Activated naive CD8-positive, alpha-beta T cell treated with anti-CD3 and anti-CD28 coated beads, Interleukin-2, amount 10 ng/mL, durations not matched to agents 7 days and 5 days (primary cell): ENCODE measurements at regions not wholly inside any gene's neighbourhood (a gene's known extent, or its start where the extent isn't known, plus 50 kb on each side); places are given as distances from the start of the nearest gene placed in this dataset.

Source experiments
- ATAC-seq: fragments of 150-1000 bp; cut with Tn5 transposase; one replicate; pipeline ENCODE4 v1.10.0; 2021; ENCODE audit warnings: low read depth, moderate library complexity
- POLR2A ChIA-PET: fragments of 350-600 bp; sonication (Branson Sonifier 250); formaldehyde crosslinking; loops from one replicate; lab custom pipeline; 2021; ENCODE audit warnings: antibody characterized with exemption; lab: Charles Lee
- DNase-seq: peaks from one replicate; pipeline ENCODE4 v3.0.0; 2021
- H3K27ac Mint-ChIP-seq: one replicate; pipeline ENCODE4 v1.8.0; 2022; ENCODE audit warnings: mild to moderate bottlenecking, mixed read lengths
- H3K27me3 Mint-ChIP-seq: one replicate; pipeline ENCODE4 v1.8.0; 2022; ENCODE audit warnings: mild to moderate bottlenecking, moderate library complexity, mixed read lengths
- H3K36me3 Mint-ChIP-seq: one replicate; pipeline ENCODE4 v1.8.0; 2021; ENCODE audit warnings: mild to moderate bottlenecking, mixed read lengths
- H3K4me1 Mint-ChIP-seq: one replicate; pipeline ENCODE4 v1.8.0; 2021; ENCODE audit warnings: mixed read lengths
- H3K4me3 Mint-ChIP-seq: one replicate; pipeline ENCODE4 v1.8.0; 2022; ENCODE audit warnings: mild to moderate bottlenecking, moderate library complexity, mixed read lengths
- H3K9me3 Mint-ChIP-seq: one replicate; pipeline ENCODE4 v1.8.0; 2021; ENCODE audit warnings: mixed read lengths

DNA sequence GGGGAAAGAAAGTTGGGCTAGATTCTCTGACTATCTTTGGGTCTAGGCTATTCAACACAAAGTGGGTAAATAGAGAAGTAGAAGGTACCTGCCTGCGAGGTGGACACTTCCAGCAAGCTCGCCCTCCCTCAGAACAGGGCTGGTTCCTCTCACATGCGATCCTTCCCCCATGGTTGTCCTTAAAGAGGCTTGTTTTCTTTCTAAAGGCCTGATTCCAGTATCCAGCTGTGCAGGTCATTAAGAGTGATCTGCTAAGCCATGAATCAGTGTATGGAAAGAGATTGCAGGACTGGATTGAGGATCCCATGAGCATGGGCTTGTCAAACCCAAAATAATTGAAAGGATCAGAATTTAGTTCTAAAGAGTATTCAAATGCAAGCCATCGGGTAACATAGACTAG lies 189.0 kb downstream of the URB2 start:
- no peak overlapping the region for H3K27ac Mint-ChIP-seq
- peaks cover 20% of the 10 kb centered on the region for H3K27me3 Mint-ChIP-seq
- POLR2A ChIA-PET, result no interaction called here
- H3K9me3 Mint-ChIP-seq, result peaks cover 10% of the 10 kb centered on the region
- H3K4me3 Mint-ChIP-seq, result no peak overlapping the region
- H3K36me3 Mint-ChIP-seq, result no peaks in the 10 kb centered on the region
- no peak for ATAC-seq
- DNase-seq, result no peak
- no peaks in the 10 kb centered on the region for H3K4me1 Mint-ChIP-seq

DNA sequence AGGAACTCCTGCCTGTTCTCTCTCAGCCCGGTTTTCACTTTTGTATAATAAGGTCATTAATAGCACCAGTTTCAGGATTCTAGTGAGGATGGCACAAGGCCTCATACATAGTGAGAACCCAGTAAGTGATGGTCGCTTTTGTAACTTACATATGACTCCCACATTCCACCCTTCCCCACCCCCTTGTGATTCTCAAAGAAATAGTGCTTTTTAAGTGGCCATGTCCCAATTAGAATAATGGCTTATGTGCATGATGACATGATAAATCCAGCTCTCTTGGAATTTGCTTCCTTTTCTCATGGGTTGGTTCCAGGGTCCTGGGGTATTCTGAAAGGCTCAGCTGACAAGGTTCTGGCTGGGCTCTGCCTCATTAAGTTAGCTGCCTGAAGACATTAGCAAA lies 189.9 kb downstream of the URB2 start:
- Mint-ChIP-seq H3K27me3 (peaks cover 17% of the 10 kb centered on the region), H3K9me3 (peaks cover 7% of the 10 kb centered on the region), H3K4me1 (no peaks in the 10 kb centered on the region), H3K36me3 (no peaks in the 10 kb centered on the region), H3K4me3 (no peak overlapping the region), H3K27ac (no peak overlapping the region)
- POLR2A ChIA-PET, result no interaction called here
- DNase-seq (no peak), ATAC-seq (no peak)

DNA sequence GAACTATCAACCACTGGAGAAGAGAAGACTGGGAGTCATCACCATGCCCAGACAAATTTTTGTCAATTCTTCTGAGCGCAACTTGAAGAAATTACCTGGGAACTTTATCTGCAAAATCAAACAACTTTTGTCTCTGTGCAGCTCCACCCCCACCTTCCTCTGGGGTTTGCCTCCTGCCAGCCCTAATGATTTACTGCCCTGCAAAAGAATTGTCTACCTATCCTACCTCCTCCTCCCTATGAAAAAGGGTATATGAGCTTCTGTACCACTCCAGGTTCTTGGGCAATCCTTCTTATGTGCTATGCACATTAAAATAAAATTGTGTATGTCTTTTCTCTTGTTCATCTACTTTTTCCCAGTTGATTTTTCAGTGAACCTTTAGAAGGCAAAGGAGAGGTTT lies 191.9 kb downstream of the URB2 start:
- ATAC-seq (no peak), DNase-seq (no peak)
- H3K9me3 Mint-ChIP-seq, result peaks cover 2% of the 10 kb centered on the region
- POLR2A ChIA-PET, result no interaction called here
- no peaks in the 10 kb centered on the region for H3K36me3 Mint-ChIP-seq
- peaks cover 13% of the 10 kb centered on the region for H3K27me3 Mint-ChIP-seq
- no peak overlapping the region for H3K27ac Mint-ChIP-seq
- H3K4me3 Mint-ChIP-seq, result no peak overlapping the region
- no peaks in the 10 kb centered on the region for H3K4me1 Mint-ChIP-seq

DNA sequence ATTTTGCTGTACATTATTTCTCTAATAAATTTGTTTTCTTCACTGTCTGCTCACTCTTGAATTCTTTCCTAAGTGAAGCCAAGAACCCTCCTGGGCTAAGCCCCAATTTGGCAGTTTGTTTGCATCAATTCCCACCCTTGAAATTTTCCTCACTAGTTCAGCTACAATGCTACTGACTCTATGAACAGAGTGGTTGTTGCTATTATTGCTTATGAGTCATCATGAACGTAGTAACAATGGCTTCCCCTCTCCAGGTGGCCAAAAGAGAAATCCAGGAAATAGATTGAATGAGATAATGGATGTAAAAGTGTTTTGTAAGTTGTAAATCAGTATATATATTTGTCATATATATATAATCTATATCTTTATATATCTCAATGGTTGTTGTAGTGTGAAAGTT lies 193.0 kb downstream of the URB2 start:
- Mint-ChIP-seq H3K36me3 (no peaks in the 10 kb centered on the region), H3K27me3 (peaks cover 9% of the 10 kb centered on the region), H3K27ac (no peak overlapping the region), H3K4me3 (no peak overlapping the region), H3K9me3 (peaks cover 2% of the 10 kb centered on the region), H3K4me1 (no peaks in the 10 kb centered on the region)
- POLR2A ChIA-PET, result no interaction called here
- DNase-seq (no peak), ATAC-seq (no peak)

DNA sequence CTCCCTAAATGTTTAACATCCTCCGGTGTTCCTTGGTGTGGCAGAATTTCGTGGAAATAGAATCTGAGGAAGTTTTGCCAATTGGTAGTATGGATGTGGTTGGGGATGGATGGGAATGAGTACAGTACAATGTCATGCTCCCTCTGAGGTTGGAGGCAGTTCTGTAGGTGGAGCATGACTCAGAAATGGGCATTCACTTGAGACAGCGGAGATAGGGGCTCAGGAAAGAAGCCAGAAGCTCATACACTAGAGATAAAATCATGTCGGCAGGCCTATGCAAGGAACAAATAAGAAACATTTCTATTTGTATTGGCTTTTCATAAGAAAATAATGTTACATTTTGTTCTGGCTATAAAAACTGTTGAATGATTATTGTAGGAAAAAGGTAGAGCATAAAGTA lies 196.0 kb downstream of the URB2 start:
- DNase-seq (no peak), ATAC-seq (no peak)
- Mint-ChIP-seq H3K36me3 (no peaks in the 10 kb centered on the region), H3K9me3 (peaks cover 8% of the 10 kb centered on the region), H3K4me1 (peaks cover 2% of the 10 kb centered on the region), H3K27me3 (peaks cover 10% of the 10 kb centered on the region), H3K27ac (no peak overlapping the region), H3K4me3 (no peak overlapping the region)
- POLR2A ChIA-PET, result no interaction called here

DNA sequence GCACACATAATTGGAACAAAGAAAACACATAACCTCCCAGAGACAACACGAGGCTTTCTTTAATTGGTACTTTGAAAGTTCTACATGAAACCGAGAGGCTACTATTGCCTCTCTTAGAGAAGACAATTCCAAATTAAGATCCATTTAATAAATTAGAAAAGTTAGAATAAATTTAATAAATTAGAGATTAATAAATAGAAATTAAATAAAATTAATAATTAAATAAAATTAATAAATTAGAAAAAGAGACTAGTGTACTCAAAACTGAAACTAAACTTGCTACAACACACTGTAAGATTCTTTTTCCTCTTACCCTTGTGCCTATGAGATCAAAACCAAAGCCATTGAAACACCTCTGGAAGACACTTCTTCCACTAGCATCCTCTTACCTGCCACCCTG lies 199.0 kb downstream of the URB2 start:
- Mint-ChIP-seq H3K9me3 (peaks cover 6% of the 10 kb centered on the region), H3K27me3 (peaks cover 5% of the 10 kb centered on the region)

DNA sequence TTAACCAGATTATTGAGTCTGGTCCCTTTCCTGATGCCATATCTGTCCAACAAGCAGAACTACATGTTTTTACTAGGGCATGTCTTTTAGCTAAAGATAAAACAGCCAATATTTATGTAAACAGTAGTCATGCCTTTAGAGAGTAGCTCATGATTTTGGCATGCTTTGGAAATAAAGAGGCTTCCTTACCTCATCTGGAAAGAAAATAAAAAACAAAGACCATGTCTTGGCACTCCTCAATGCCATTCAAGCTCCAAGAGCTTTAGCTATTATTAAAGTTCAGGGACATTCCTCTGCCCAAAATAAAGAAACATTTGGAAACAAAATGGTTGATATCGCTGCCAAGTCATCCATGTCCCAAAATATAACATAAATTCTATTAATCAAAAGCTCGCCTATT lies 202.4 kb downstream of the URB2 start:
- Mint-ChIP-seq H3K27ac (no peak overlapping the region), H3K4me3 (no peak overlapping the region), H3K4me1 (peaks cover 2% of the 10 kb centered on the region), H3K27me3 (peaks cover 11% of the 10 kb centered on the region), H3K9me3 (peaks cover 6% of the 10 kb centered on the region), H3K36me3 (no peaks in the 10 kb centered on the region)
- DNase-seq (no peak), ATAC-seq (no peak)
- POLR2A ChIA-PET, result no interaction called here

More for the DNA sequence above, 199.0 kb downstream of the URB2 start:
- DNase-seq, result no peak
- ATAC-seq, result no peak
- Mint-ChIP-seq H3K36me3 (no peaks in the 10 kb centered on the region), H3K4me1 (peaks cover 2% of the 10 kb centered on the region), H3K27ac (no peak overlapping the region), H3K4me3 (no peak overlapping the region)
- POLR2A ChIA-PET, result no interaction called here

DNA sequence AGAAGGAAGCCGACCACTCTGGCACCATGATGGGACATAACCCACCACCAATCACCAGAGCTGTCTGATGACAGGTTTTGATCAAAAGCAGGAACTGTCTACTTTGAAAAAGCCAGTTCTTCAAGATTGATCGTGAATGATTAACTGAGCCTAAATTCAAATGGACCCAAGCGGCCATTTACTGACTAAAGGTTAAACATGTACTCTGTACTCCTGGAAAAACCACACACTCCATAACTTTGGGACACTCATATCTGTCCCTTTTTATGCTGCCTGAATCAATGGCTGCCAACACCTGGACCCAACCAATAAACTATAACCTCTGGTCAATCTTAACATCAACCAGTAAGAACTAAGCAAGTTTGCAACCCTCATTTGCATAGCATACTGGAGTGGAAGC lies 206.6 kb downstream of the URB2 start:
- no peaks in the 10 kb centered on the region for H3K9me3 Mint-ChIP-seq
- H3K4me3 Mint-ChIP-seq, result no peak overlapping the region
- POLR2A ChIA-PET, result no interaction called here
- H3K36me3 Mint-ChIP-seq, result no peaks in the 10 kb centered on the region
- DNase-seq (no peak), ATAC-seq (no peak)
- no peaks in the 10 kb centered on the region for H3K4me1 Mint-ChIP-seq
- peaks cover 18% of the 10 kb centered on the region for H3K27me3 Mint-ChIP-seq
- H3K27ac Mint-ChIP-seq, result no peak overlapping the region

DNA sequence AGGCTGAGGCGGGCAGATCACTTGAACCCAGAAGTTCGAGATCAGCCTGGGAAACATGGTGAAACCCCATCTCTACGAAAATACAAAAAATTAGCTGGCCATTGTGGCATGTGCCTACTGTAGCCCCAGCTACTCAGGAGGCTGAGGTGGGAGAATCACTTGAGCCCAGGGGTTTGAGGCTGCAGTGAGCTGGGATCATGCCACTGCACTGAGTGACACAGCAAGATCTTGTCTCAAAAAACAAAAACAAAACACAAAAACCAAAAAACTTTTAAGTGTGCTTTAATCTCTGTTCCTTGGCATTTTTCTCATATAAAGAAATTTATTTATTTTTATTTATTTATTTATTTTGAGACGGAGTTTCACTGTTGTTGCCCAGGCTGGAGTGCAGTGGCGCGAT lies 208.2 kb downstream of the URB2 start:
- ATAC-seq (no peak), DNase-seq (no peak)
- Mint-ChIP-seq H3K4me3 (no peak overlapping the region), H3K27me3 (peaks cover 18% of the 10 kb centered on the region), H3K36me3 (no peaks in the 10 kb centered on the region), H3K27ac (no peak overlapping the region), H3K4me1 (no peaks in the 10 kb centered on the region), H3K9me3 (no peaks in the 10 kb centered on the region)
- POLR2A ChIA-PET, result no interaction called here

DNA sequence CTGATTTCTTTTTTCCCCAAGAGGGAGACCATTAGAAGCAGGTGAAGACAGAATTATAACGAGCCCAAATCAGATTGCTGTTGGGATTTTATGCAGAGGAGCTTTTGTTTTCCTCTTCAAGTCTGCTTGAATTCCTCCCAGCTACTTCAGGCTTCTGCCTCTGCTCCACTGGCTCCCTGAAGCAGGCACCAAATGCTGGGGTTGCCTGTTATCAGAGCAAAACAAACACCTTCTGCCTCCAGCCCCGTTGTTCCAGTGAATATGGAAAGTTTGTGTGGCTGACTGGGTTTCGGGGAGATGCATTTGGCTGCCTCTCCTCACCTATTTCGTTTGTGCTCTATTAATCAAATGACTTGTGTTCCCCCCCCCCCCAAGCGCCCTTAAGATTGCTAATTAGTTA lies 209.2 kb downstream of the URB2 start:
- Mint-ChIP-seq H3K27ac (no peak overlapping the region), H3K27me3 (peaks cover 23% of the 10 kb centered on the region), H3K4me1 (no peaks in the 10 kb centered on the region), H3K36me3 (no peaks in the 10 kb centered on the region), H3K9me3 (no peaks in the 10 kb centered on the region), H3K4me3 (no peak overlapping the region)
- no peak for DNase-seq
- ATAC-seq, result no peak
- POLR2A ChIA-PET, result no interaction called here

DNA sequence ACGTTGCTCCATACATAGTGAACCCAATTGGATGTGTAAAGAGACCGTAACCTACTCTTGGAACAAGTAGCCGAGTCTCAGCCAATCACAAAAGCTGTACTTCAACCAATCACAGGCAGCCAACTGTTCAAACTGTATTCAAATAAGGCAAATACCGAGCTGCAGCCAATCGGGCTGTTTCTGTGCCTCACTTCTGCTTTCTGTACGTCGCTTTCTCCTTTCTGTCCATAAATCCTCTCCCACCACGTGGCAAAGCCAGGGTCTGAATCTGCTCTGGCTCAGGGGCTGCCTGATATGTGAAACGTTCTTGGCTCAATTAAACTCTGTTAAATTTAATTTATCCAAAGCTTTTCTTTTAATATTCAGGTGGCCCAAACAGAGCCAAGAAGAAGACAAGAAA lies 210.3 kb downstream of the URB2 start:
- Mint-ChIP-seq H3K9me3 (no peaks in the 10 kb centered on the region), H3K27me3 (peaks cover 22% of the 10 kb centered on the region), H3K36me3 (no peaks in the 10 kb centered on the region), H3K27ac (no peak overlapping the region), H3K4me3 (no peak overlapping the region), H3K4me1 (peaks cover 2% of the 10 kb centered on the region)
- DNase-seq (no peak), ATAC-seq (no peak)
- POLR2A ChIA-PET, result no interaction called here

DNA sequence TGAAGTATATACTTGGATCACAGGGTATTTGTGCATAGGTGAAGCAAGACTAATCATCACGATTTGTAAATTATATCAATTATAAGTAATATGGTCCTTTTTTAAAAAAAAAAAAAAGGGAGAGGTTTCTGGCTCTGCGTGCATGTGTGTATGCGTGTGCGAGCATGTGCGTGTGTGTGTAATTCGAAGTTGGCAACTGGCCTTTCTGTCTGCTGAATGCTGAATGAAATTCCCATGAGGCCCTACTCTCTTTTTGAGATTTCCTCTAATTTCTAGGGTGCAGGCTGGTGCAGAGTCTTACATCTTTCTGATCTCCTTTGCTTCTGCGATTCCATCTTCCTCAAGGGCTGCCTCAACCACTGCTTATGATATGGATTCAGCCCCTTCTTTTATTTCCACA lies 212.2 kb downstream of the URB2 start:
- POLR2A ChIA-PET, result no interaction called here
- H3K4me1 Mint-ChIP-seq, result peaks cover 4% of the 10 kb centered on the region
- ATAC-seq, result no peak
- no peak overlapping the region for H3K27ac Mint-ChIP-seq
- H3K4me3 Mint-ChIP-seq, result no peak overlapping the region
- H3K36me3 Mint-ChIP-seq, result no peaks in the 10 kb centered on the region
- no peak for DNase-seq
- peaks cover 25% of the 10 kb centered on the region for H3K27me3 Mint-ChIP-seq
- no peaks in the 10 kb centered on the region for H3K9me3 Mint-ChIP-seq

DNA sequence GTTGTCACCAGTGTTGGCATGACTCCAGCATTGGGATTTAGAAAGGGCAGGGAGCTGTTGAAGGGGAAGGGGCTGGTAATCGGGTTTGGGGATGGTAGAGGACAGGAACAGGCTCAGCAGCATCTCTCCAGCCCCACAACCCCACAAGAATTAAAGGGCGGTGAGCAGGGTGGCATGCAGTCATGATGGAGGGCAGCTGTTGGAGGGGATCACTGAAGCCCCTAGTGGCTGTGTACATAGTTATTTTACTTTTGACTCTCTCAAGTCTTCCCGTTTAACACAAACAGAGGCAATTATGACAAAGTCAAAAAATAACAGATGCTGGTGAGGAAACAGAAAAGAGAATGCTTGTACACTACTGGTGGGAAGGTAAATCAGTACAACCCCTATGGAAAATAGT lies 213.8 kb downstream of the URB2 start:
- H3K27ac Mint-ChIP-seq, result no peak overlapping the region
- no peaks in the 10 kb centered on the region for H3K9me3 Mint-ChIP-seq
- H3K4me3 Mint-ChIP-seq, result no peak overlapping the region
- H3K27me3 Mint-ChIP-seq, result peaks cover 32% of the 10 kb centered on the region
- no peak for ATAC-seq
- POLR2A ChIA-PET, result no interaction called here
- H3K4me1 Mint-ChIP-seq, result peaks cover 4% of the 10 kb centered on the region
- H3K36me3 Mint-ChIP-seq, result no peaks in the 10 kb centered on the region
- DNase-seq, result no peak

DNA sequence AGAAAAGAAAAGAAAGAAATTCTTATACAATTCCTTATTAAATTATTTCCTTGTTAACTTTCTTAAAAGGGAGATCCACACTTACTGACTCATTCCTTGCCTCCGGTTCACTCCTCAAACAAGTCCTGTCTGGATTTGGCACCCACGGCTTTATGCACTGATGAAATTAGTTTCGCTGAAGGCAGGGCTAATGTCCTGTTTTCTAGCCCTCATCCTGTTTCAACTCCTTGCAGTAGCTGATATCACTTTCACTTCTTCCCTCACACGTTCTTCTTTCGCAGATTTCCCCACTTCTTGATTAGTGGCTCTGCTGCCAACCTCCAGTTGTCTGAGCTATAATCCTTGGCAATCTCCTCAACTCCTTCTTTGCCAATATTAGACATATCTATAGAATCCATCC lies 215.2 kb downstream of the URB2 start:
- Mint-ChIP-seq H3K4me3 (no peak overlapping the region), H3K9me3 (no peaks in the 10 kb centered on the region)

More for the DNA sequence above, 215.2 kb downstream of the URB2 start:
- no peak for ATAC-seq
- peaks cover 33% of the 10 kb centered on the region for H3K27me3 Mint-ChIP-seq
- H3K27ac Mint-ChIP-seq, result no peak overlapping the region
- POLR2A ChIA-PET, result no interaction called here
- no peak for DNase-seq
- peaks cover 4% of the 10 kb centered on the region for H3K4me1 Mint-ChIP-seq
- H3K36me3 Mint-ChIP-seq, result no peaks in the 10 kb centered on the region
